Memory B cell (primary cell): ENCODE measurements at regions not wholly inside any gene's neighbourhood (a gene's known extent, or its start where the extent isn't known, plus 50 kb on each side); places are given as distances from the start of the nearest gene placed in this dataset.

ENCODE experiments used
- ATAC-seq: fragments of 150-1000 bp; cut with Tn5 transposase; 2 replicates; pipeline ENCODE4 v1.10.0; 2021; ENCODE audit warnings: low read depth, mild to moderate bottlenecking, moderate library complexity
- DNase-seq, 2 donors: peaks; one replicate each; pipeline ENCODE4 v3.0.0; 2022; ENCODE audit warnings: low spot score in 2 of 2
- H3K27ac Mint-ChIP-seq: one replicate; pipeline ENCODE4 v1.8.0; 2022; ENCODE audit warnings: mild to moderate bottlenecking, moderate library complexity, mixed read lengths
- H3K27me3 Mint-ChIP-seq: one replicate; pipeline ENCODE4 v1.8.0; 2022; ENCODE audit warnings: mixed read lengths
- H3K36me3 Mint-ChIP-seq: one replicate; pipeline ENCODE4 v1.8.0; 2022; ENCODE audit warnings: mild to moderate bottlenecking, mixed read lengths
- H3K4me1 Mint-ChIP-seq: one replicate; pipeline ENCODE4 v1.8.0; 2022; ENCODE audit warnings: mixed read lengths
- H3K4me3 Mint-ChIP-seq: one replicate; pipeline ENCODE4 v1.8.0; 2022; ENCODE audit warnings: mild to moderate bottlenecking, moderate library complexity, mixed read lengths
- H3K9me3 Mint-ChIP-seq: one replicate; pipeline ENCODE4 v1.8.0; 2022; ENCODE audit warnings: mixed read lengths

DNA sequence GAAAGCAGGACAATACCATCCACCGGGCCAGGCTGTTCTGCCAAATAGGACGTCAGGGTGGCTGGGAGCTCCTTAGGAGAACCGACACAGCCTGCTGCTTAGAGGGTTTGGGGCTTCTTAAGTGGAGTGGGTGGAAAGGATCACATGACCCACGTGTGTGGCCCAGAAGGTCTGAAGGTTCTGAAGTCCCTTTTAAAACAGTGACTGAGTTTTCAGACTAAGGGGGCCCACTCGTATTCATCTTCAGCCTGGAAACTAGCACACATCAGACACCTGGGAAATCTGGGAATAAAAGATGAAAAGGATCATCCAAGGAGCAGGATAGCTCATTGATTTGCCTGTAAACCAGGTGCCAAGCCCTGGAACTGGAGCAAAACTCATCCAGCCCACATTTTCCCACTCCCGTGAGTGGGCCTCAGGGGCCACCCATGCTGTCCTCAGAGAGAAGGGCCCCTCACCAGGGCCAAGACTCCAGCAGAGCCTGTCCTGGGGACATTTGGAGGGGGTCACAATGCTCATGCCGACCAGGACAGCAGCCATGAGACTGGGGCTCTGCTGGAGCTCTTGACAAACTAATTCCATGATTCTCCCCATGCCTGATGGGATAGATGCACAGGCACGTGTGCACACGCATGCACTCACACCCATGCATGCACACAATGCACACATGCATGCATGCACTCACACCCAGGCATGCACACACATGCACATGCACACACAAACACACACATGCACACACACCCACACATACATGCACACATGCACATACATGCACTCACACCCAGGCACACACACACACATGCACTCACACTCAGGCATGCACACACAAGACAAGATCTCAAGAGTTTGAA, 168.8 kb upstream of the PPP2R2D start:
- no peaks in the 10 kb centered on the region for H3K9me3 Mint-ChIP-seq
- ATAC-seq: no peak

DNA sequence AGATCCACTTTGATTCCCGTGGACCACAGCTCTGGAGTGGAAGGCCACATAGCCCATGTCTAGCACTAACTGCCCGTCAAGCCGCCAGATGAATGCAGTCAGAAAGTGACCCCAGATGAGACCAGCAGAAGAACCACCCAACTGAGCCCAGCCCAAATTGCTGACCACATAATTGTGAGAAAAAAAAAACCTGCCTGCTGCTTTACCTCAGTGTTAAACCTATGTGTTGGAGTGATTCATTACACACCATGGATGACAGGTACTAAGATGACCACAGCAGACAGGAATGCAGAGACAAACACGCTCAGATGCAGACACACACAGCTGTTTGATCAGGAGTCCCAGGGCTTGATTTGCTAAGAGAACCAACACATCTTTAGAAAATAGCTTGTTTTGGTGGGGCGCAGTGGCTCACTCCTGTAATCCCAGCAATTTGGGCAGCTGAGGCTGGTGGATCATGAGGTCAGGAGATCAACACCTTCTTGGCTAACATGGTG, 168.1 kb upstream of the PPP2R2D start:
- H3K4me3 Mint-ChIP-seq: no peak overlapping the region
- H3K9me3 Mint-ChIP-seq: no peaks in the 10 kb centered on the region
- H3K27me3 Mint-ChIP-seq: peaks cover 1% of the 10 kb centered on the region
- DNase-seq: no peak
- no peaks in the 10 kb centered on the region for H3K4me1 Mint-ChIP-seq
- no peak for ATAC-seq
- no peak overlapping the region for H3K27ac Mint-ChIP-seq
- H3K36me3 Mint-ChIP-seq: no peaks in the 10 kb centered on the region

More for the DNA sequence above, 168.8 kb upstream of the PPP2R2D start:
- no peak overlapping the region for H3K4me3 Mint-ChIP-seq
- no peak for DNase-seq
- H3K4me1 Mint-ChIP-seq: no peaks in the 10 kb centered on the region
- no peaks in the 10 kb centered on the region for H3K36me3 Mint-ChIP-seq
- no peak overlapping the region for H3K27ac Mint-ChIP-seq
- peaks cover 1% of the 10 kb centered on the region for H3K27me3 Mint-ChIP-seq

DNA sequence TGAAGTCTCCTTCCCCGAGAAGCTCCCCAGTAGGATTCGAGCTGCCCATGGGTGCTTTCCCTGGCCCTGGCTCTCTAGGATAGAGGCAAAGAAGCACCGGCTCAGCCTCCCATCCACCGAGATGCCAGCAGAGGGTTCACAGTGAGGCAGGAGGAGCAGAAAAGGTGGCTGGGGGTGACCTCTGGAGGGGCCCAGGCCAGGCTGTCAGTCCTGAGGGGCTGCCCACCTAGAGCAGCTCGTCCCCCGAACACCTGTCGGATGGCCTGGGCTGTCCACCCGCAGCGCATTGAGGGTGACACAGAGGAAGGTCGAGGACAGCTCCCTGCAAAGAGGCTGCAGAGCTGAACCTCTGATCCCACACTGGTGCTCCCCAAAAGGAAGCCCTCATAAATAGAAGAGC, 167.2 kb upstream of the PPP2R2D start:
- H3K9me3 Mint-ChIP-seq: no peaks in the 10 kb centered on the region
- ATAC-seq (no peak), DNase-seq (no peak)
- no peak overlapping the region for H3K27ac Mint-ChIP-seq
- peaks cover 1% of the 10 kb centered on the region for H3K27me3 Mint-ChIP-seq
- no peaks in the 10 kb centered on the region for H3K4me1 Mint-ChIP-seq
- H3K36me3 Mint-ChIP-seq: no peaks in the 10 kb centered on the region
- H3K4me3 Mint-ChIP-seq: no peak overlapping the region

DNA sequence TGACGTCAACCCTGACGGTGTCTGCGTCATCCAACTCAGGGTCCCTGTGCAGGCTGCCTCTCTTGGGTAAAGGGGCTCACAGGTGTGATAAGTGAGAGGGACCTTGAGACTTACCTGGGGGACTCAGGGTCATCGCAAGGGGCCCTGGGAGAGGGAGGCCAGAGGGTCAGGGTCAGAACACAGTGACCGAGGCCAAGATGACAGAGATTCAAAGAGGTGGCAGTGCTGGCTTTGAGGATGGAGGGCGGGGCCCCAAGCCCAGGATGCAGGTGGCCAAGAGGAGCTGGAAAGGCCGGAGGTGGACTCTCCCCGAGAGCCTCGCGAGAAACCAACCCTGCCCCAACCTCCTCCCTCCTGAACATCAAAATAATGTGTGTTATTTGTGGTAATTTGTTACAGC, 165.2 kb upstream of the PPP2R2D start:
- H3K9me3 Mint-ChIP-seq: peaks cover 6% of the 10 kb centered on the region
- H3K27ac Mint-ChIP-seq: no peak overlapping the region
- H3K4me1 Mint-ChIP-seq: no peaks in the 10 kb centered on the region
- no peak overlapping the region for H3K4me3 Mint-ChIP-seq
- DNase-seq: no peak
- no peaks in the 10 kb centered on the region for H3K36me3 Mint-ChIP-seq
- H3K27me3 Mint-ChIP-seq: peaks cover 10% of the 10 kb centered on the region
- no peak for ATAC-seq

DNA sequence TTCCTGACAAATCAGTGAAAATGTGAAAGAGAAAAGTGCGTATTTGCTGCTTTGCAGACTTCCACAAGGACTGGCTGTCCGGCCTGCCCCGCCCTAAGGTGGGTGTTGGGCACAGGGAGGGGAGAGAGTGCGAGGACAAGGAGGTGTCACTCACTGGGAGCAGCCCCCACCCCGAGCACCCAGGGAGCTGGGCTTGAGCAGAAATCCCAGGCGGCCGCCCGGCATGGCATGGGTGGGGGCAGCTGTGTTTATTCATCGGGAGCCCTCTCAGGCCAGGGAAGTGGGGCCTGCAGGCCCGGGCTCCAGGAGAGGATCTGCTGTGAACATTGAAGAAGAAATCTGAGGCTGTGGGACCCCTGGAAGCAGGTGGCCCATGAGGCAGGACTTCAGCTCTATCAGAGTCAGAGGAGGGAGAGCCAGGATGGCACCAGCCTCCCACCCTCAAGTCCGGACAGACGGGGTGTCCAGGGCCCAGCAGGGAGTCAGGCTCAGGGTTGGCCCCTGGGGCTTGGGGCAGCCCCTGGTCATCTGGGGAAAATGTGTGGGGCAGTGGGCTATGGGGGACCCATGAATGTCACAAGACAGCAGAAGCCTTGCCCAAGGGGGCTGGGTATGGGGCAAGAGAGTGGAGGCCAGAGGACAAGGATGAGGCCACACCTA, 164.4 kb upstream of the PPP2R2D start:
- H3K27ac Mint-ChIP-seq: no peak overlapping the region

DNA sequence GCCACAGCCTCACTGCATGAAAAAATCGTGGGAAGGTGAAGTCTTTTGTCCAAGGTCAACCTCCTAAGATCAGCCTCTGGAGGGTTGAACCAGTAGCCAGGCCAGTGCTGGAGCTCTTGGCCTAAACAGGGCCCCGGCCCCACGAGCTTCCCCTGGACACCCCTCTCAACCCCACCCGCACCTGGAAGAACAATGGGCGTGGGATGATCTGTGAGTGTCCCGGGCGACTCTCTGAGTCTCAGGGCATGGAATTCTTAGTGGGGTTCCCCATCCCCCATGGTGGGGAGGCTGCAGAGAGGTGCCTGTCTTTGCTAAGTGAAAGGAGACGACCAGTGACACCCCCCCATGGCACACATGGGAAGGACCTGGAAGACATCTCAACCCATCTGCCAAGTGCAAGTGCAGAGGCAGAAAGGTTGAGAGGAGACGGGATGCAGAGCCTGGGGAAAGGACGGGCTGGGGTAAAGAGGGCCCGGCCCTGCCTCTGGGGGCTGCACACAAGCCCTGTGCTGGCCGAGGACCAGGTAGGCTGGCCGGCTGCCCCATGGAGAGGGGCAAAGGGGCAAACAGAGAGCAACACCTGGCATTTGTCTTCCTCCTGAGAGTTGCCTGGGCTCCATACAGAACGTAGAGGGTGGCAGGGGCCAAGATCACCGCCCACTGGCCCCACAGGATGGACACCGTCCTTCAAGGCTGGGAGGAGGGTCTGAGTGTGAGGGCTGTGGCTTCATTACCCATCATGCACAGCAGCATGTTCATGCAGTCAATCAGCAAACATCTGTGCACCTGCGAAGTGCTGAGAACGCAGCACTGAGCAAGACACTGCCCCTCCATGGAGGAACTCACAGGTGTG, 163.0 kb upstream of the PPP2R2D start:
- no peak overlapping the region for H3K27ac Mint-ChIP-seq
- no peak for DNase-seq
- no peaks in the 10 kb centered on the region for H3K36me3 Mint-ChIP-seq
- no peak overlapping the region for H3K4me3 Mint-ChIP-seq
- no peak for ATAC-seq
- no peaks in the 10 kb centered on the region for H3K4me1 Mint-ChIP-seq
- peaks cover 6% of the 10 kb centered on the region for H3K9me3 Mint-ChIP-seq
- H3K27me3 Mint-ChIP-seq: peaks cover 15% of the 10 kb centered on the region

More for the DNA sequence above, 164.4 kb upstream of the PPP2R2D start:
- no peaks in the 10 kb centered on the region for H3K4me1 Mint-ChIP-seq
- H3K36me3 Mint-ChIP-seq: no peaks in the 10 kb centered on the region
- peaks cover 10% of the 10 kb centered on the region for H3K27me3 Mint-ChIP-seq
- DNase-seq (no peak), ATAC-seq (no peak)
- H3K4me3 Mint-ChIP-seq: no peak overlapping the region
- peaks cover 6% of the 10 kb centered on the region for H3K9me3 Mint-ChIP-seq

DNA sequence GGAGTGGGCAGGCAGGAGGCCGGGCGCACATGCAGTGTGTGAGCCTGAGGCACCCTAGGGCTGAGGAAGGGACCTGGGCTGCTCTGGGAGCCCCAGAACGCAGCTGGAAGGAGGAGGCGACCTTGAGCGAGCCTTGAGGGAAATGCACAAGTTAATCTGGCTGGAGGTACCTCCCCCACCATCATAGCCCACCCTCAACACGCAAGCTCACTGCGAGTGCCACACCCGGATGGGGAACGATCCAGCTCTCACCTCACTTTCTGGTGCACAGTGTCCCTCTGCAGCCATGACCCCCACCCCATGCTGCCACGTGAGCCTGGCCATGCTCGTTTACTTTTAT, 162.4 kb upstream of the PPP2R2D start:
- ATAC-seq (no peak), DNase-seq (no peak)
- no peak overlapping the region for H3K4me3 Mint-ChIP-seq
- no peak overlapping the region for H3K27ac Mint-ChIP-seq
- H3K4me1 Mint-ChIP-seq: peaks cover 2% of the 10 kb centered on the region
- H3K36me3 Mint-ChIP-seq: no peaks in the 10 kb centered on the region
- peaks cover 6% of the 10 kb centered on the region for H3K9me3 Mint-ChIP-seq
- peaks cover 15% of the 10 kb centered on the region for H3K27me3 Mint-ChIP-seq

DNA sequence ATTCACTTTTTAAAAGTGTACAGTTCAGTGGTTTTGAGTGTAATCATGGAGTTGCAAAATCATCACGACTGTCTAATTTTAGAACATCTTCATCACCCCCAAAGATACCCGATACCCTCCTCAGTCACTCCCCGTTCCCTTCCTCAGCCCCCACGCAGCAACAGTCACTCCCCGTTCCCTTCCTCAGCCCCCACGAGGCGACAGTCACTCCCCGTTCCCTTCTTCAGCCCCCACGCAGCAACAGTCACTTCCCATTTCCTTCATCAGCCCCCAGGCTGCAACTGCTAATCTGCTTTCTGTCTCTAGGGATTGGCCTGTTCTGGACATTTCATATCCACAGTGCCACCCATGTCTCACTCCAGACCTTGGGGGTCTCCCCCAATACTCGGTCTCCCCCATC, 161.6 kb upstream of the PPP2R2D start:
- Mint-ChIP-seq H3K27ac (no peak overlapping the region), H3K9me3 (peaks cover 6% of the 10 kb centered on the region), H3K4me3 (no peak overlapping the region), H3K4me1 (peaks cover 5% of the 10 kb centered on the region), H3K27me3 (peaks cover 17% of the 10 kb centered on the region), H3K36me3 (no peaks in the 10 kb centered on the region)
- DNase-seq (no peak), ATAC-seq (no peak)

DNA sequence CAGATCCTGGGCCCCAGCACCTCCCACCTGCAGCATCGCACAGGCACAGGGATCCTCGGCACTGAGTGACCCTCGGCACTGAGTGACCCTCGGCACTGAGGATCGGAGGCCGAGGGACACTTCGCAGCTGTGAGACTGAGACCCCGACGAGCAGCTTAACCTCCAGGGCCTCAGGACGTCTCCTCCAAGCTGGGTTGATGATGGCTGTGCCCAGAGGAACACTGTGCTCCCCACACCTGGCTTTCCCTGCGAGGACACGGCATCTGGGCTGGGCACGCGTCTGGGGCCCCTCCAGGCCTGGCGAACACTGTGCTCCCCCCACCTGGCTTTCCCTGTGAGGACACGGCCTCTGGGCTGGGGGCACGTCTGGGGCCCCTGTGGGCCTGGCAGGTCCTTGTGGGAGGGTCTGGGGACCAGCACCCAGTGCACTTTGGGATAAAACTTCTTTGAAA, 158.3 kb upstream of the PPP2R2D start:
- Mint-ChIP-seq H3K27me3 (peaks cover 33% of the 10 kb centered on the region), H3K27ac (no peak overlapping the region), H3K36me3 (no peaks in the 10 kb centered on the region), H3K9me3 (peaks cover 8% of the 10 kb centered on the region), H3K4me1 (peaks cover 10% of the 10 kb centered on the region), H3K4me3 (no peak overlapping the region)
- ATAC-seq (no peak), DNase-seq (no peak)

DNA sequence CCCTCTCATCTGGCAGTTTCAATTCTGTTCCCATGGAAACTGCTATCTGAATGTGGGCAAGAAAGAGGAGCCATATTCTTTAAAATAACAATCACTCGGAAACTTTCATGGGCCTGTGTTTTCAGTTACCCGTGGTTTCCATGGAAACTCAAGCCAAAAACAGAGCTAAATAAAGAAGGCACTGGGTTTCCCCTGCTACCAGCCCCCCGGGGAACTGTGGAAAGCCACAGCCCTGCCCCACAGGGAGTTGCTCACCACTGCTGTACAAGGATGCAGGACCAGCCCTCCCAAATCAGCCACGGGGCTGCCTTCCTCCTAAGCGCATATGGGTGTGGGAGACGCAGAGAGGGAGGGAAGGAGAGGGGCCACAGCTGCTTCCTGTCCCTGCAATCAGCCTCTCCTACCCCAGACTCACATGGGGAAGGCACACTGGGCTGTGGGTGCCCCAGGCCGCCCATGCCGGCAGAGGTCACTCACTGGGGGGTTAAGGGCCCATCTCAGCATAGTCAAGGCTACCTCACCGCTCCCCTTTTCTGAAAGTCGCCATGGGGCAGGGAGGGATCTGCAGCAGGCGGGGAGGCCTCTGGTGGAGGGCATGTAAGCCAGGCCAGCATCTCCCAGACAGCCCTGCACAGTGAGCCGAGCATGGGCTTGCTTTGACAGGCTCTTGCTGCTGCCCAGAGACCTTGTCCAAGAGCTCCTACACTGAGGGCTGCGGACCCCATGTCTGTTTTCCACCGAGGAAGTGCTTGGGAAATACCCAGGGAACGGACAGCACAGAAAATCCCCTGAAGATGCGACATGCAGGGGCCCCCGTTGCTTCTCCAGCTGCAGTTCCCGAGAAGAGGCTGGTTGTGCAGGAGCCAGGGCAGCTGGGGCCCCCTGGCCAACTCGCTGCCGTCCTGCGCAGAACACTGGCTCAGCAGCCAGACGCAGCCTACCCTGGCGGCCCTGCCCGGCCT, 157.3 kb upstream of the PPP2R2D start:
- H3K9me3 Mint-ChIP-seq: peaks cover 8% of the 10 kb centered on the region
- no peaks in the 10 kb centered on the region for H3K36me3 Mint-ChIP-seq
- H3K4me1 Mint-ChIP-seq: peaks cover 10% of the 10 kb centered on the region
- DNase-seq: no peak
- no peak overlapping the region for H3K27ac Mint-ChIP-seq
- no peak overlapping the region for H3K4me3 Mint-ChIP-seq
- ATAC-seq: no peak
- H3K27me3 Mint-ChIP-seq: peaks cover 34% of the 10 kb centered on the region

DNA sequence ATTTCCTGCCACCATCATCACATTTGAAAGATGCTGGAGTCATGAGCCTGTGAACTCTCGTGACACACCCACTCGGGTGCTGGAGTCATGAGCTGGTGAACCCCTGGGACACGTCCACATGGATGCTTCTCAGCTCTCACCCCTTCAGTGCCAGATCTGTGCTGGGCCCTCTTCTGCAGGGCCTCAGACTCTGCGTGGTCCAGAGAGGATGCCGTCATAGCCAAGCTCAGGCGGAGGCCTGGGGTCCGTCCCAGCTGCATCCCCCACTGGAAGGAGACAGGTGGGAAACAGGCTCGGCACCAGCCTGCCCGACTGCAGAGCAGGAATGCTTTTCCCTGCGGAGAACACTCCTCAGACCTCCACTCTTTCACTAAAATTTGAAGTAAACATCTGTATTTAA, 156.5 kb upstream of the PPP2R2D start:
- Mint-ChIP-seq H3K27me3 (peaks cover 38% of the 10 kb centered on the region), H3K4me1 (peaks cover 10% of the 10 kb centered on the region)

DNA sequence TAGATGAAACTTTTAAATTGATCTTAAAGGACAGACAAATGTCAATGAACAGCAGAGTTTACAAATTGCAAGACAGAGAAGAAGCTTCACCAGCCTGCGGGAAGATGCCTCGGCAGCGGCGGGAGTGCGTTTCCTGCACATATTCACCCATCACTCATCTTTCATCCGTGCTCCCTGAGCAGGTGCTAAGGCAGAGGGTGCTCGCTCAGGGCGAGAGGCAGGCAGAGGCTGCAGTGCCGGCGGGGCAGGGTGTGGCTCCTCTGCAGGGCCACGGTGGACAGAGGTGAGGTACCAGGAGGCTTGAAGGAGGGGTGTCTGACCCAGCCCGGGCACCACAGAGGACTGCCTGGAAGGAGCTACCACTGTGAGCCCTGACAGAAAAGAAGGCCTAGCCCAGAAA, 155.2 kb upstream of the PPP2R2D start:
- H3K36me3 Mint-ChIP-seq: no peaks in the 10 kb centered on the region
- peaks cover 29% of the 10 kb centered on the region for H3K27me3 Mint-ChIP-seq
- peaks cover 10% of the 10 kb centered on the region for H3K4me1 Mint-ChIP-seq
- H3K4me3 Mint-ChIP-seq: no peak overlapping the region
- H3K27ac Mint-ChIP-seq: no peak overlapping the region
- DNase-seq (no peak), ATAC-seq (no peak)
- peaks cover 2% of the 10 kb centered on the region for H3K9me3 Mint-ChIP-seq

More for the DNA sequence above, 156.5 kb upstream of the PPP2R2D start:
- no peak for ATAC-seq
- no peak for DNase-seq
- Mint-ChIP-seq H3K36me3 (no peaks in the 10 kb centered on the region), H3K4me3 (no peak overlapping the region), H3K27ac (no peak overlapping the region), H3K9me3 (peaks cover 6% of the 10 kb centered on the region)

DNA sequence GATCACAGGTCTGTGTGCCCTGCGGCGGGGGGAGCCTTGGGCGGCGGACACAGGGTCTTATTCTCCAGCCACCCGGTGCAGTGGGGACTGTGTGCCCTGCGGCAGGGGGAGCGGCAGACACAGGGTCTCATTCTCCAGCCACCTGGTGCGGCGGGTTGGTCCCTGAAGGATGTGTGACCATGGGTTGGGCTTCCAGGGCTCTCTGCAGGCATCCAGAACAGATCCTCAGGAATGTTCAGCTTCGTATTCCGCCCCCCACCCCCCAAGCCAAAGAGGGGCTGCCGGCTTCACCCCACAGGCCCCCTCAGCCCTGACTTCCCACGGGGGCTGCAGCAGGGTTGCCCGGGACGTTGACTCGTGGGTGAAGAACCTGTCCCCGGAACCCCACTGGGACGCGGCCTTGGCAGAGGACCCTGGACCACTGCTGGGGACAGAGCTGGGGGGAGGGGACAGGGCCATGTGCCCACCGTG, 154.5 kb upstream of the PPP2R2D start:
- Mint-ChIP-seq H3K27me3 (peaks cover 29% of the 10 kb centered on the region), H3K4me1 (peaks cover 10% of the 10 kb centered on the region), H3K4me3 (no peak overlapping the region), H3K9me3 (peaks cover 2% of the 10 kb centered on the region), H3K27ac (no peak overlapping the region), H3K36me3 (no peaks in the 10 kb centered on the region)
- DNase-seq (no peak), ATAC-seq (no peak)
